GM18870 (cell line): ENCODE measurements at regions not wholly inside any gene's neighbourhood (a gene's known extent, or its start where the extent isn't known, plus 50 kb on each side); places are given as distances from the start of the nearest gene placed in this dataset.

ENCODE experiments used
- ATAC-seq: cut with Tn5 transposase; IDR thresholded peaks from one replicate; pipeline ENCODE4 v1.9.1; 2021; ENCODE audit warnings: moderate library complexity; ENCODE audit not compliant: unreplicated experiment

GRCh38 chr21:28758042-28758882 is 234.4 kb downstream of the LTN1 start:
- ATAC-seq = no peak

DNA sequence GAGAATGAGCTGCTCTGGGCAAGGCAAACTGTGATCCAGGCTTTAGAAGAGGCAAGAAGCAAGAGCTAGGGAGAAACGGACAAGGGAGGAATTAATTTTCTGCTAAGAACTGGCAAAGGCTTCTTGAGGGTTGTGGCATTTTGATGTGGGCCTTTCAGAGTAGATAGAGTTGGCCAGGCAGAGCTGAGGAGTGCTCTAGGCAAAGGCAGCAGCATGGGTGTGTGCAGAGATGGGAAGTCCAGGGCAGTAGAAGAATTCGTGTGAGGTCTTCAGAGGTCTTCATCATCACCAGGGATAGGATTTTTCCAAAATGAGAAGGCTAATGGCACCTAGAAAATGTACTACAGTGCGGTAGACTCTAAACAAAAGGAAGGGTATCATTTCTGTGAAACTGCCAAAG is 237.8 kb downstream of the LTN1 start:
- ATAC-seq = no peak

DNA sequence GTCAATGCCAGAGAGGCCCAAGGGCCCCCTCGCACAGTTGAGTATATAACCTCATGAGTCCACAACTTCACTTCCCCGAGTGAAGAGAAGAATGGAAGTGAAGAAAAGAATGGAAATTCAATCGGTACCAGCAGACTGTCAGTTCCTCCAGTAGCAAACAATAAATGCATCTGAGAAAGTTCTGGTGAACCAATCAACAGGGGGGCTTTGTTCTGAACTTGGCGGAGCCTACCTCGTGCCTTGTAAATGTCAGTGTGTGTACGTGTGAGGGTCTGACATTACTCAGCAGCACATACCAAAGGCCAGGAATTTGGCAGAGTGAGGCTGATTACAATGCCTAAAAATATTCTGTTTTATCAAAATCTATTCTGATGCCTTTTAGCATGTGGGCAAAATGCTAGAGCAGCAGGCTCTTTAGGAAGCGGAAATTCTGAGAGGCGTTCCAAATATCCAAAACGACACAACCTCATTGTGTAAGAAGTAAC is 238.5 kb downstream of the LTN1 start:
- ATAC-seq = no peak

DNA sequence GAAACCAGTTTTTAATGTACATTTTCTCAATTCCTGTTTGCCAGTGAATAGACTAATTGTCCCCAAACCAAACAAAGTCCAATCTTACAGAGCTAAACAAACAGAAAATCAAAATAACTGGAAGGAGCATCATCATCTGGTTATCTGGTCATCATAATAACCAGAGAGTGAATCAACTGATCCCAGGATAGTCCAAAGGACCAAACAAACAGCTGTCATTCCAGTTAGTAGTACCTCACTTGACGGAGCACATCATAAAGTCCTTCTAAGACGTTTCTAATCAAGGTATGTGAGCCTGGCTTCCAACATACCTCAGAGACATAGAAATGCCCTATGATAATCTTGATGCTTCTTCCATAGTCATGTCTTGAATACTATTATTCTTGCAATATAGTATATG is 240.5 kb downstream of the LTN1 start:
- no peak for ATAC-seq

DNA sequence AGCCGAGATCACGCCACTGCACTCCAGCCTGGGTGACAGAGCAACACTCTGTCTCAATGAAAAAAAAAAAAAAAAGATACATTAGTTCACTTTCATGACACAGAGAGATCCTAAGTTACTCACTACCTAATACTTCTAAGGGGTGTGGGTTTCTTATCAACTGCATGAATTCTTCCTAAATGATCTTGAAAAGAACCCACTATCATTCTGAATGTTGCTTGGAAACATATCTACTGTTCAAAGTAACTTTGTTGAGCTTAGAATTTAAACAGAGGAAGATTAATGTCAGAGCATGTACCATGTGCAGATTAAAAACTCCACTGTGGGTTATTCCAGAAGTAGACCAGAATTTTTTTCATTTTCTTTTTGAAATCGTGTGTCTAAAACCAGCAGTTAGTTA is 241.5 kb downstream of the LTN1 start:
- no peak for ATAC-seq

- no peak for ATAC-seq
Measured at GRCh38 chr21:28750565-28750964, 242.1 kb downstream of the LTN1 start.

- ATAC-seq = no peak
Measured at GRCh38 chr21:28749536-28749935, 243.1 kb downstream of the LTN1 start.

GRCh38 chr21:28747464-28747863 is 245.2 kb downstream of the LTN1 start:
- no peak for ATAC-seq

GRCh38 chr21:28746166-28746565 is 246.5 kb downstream of the LTN1 start:
- no peak for ATAC-seq

DNA sequence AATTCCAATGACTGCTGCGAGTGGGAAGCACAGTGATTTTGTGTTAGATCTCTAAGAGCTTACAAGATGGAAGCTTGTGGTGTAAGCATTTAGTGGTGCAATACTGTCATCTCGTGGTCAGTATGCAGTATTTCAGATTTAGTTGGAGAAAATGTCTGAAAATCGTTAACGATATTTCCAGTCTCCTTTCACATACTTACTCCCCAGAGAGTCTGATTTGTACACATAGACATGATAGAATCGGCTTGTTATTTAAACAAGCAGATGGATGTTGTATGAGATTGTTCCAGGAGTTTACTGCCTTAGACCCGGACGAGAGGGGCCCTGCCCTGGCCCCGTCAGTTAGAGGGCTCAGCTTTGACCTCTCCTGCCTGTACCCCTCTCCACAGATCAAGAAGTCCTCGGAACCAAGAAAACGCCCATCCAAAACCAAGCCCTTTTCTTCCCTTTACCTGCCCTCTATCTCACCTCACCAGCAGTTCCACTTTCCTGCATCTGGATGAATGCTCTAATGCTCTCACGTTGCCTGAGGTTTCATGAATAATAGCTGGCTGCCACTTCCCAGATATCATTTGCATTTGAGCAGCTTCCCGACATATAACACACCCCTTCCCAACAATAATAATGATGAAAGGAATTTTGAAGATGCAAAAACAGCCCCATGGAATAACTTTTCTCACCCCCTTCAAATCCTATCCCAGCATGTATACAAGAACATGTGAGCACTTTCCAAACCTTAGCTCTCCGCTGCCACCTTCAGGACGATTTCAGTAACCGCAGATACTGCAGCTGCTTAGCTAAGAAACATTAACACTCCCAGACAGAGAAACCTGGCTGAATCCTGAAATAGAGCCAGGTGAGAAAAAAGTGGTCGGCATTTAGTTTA is 247.3 kb downstream of the LTN1 start:
- peak; percentile 88 for ATAC-seq

DNA sequence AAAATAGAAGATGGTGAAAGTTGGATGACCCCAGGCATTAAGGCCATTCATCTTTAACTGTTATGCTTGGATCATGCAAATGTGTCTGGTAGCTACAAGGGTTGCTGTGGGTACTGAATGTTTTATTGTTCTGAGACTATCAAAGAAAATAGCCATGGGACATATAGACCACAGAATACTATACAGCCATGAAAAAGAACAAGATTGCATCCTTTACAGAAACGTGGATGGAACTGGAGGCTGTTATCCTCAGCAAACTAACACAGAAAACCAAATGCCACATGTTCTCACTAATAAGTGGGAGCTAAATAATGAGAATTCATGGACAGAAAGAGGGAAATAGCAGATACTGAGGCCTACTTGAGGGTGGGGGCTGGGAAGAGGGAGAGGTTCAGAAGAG is 249.0 kb downstream of the LTN1 start:
- ATAC-seq = no peak

DNA sequence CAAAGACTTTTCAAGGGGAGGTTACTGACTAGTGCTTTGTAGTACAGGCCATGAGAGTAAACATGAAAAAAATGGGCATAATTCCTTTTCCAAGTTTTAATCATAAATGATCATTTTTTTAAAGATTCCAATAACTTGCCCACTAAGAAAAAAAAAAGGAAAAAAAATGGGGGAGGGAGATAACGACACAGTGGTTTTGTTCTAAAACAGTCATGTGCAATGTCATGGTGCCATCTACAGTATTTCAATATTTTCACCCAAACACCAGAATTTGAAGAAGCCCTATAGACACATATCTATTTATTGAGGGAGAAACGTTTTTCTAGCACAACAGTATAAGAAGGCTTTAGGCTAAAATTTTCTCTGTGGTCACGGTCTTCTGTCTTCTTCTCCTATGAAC is 250.2 kb downstream of the LTN1 start:
- ATAC-seq = no peak

DNA sequence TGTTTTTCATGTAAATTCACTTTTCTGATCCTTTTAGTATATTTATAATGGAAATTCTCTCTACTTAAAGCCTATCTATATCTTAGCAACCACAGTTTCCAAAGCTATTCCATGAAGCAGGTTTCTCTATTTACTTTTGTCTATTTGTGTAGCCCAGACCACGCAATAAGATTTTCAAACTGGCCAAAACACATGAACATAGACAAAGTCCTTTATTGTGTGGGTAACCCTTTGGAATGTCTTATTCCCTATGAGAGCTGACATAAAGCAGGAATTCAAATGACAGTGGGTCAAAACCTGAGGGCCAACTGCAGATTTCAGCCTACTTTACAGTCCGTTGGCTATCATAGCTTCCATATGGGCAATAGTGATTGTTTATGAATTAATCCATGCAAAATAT is 252.6 kb downstream of the LTN1 start:
- no peak for ATAC-seq

- peak; percentile 69 for ATAC-seq
Measured at GRCh38 chr21:28738882-28739281, 253.8 kb downstream of the LTN1 start.

DNA sequence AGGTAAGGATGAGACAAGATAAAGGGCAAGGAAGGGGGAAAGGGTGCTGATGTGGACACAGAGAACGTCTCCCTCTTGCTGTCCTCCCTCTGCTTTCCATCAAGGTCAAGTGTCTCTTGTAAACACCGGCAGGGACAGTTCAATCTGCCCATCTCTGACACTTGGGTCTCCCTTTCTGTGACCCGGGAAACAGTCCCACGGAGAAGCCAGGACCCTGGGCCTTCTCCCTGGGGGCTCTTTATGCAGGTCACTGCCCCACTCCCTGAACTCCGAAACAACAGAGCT is 254.3 kb downstream of the LTN1 start:
- ATAC-seq = no peak

DNA sequence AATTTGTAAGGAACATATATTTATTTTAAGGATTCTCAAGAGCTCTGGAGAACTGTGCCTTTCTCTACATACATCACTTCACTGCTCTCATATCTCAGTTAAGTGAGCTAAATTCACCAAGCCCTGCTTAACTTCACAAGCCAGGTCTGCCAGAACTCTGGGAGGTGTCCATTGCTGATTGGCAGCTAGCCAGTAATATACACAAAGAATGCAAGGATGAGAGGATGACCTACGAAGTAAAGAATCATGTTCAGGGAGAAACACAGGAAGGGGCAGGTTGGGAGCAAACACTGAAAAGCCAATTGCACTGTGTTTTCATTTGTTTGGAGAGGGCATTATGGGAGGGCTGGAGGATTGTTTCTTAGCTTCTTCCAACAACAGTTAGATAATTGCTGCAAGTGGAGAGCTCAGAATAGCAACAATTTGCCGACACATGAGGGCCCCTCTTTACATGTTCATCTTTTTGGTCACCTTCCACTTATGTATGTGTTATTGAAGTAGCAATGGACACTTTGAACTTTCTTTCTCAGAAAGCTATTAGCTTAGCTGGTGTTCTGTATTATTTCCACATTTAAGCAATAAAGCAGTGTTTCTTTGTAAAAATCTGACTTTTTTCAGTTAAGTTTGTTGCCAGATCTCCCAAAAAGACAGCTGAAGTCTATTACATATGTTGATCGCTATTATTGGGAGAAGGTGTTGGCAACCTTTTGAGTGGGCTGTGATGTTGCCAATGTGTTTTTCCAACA is 254.8 kb downstream of the LTN1 start:
- no peak for ATAC-seq

DNA sequence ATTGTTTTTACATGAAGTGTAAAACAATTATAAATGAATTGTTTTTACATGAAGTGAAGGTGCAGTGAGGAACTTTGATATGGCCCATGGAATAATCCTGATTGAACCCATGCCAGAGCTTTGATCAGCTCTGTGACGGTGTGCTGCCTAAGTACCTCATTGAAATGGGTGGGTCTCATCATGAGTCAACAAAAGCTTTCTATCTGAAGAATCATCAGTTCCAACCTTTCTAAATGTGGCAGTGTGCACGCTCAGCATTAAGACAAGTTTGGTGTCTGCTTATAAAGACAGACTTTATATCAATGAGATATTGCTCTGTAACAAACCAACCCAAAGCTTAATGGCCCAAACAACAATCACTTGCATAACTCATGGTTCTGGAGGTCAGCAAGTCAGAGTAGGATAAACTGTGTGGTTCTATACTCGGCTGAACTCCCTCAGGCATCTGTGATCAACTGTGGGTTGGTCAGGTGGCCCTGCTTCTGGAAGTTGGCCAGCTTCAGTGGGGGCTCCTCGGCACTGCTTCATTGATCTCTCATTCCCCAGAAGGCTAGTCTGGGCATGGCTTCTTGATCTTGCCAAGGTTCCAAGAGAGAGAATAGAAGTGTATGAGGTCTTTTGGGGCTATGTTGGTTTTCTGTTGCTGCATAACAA is 258.0 kb downstream of the LTN1 start:
- ATAC-seq = no peak

DNA sequence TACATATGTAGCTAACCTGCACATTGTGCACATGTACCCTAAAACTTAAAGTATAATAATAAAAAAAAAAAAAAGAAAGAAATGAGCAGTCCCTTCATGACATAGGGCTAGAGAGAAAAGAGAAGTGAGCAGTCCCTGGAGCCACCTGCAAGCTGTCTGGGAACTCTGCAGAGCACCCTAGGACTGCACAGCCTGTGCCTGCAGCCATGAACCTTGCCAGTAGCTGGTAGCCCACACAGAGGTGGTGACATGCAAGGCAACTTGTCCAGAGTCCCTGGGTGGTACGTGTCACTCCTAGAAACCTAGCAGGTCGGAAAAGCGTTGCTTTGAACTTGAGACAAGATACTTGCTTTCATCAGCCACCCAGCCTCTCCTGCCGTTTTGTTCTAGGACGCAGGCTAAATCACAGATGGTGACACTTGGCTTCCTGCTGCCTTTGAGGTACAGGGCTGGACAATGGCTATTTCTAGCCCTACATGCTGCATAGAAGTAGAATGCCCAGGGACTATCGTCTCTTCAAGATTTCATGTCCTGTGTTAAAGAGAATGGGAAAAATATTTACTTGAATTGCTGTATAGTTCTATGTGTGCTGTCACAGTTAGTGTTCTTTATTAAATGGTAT is 260.9 kb downstream of the LTN1 start:
- ATAC-seq = no peak

DNA sequence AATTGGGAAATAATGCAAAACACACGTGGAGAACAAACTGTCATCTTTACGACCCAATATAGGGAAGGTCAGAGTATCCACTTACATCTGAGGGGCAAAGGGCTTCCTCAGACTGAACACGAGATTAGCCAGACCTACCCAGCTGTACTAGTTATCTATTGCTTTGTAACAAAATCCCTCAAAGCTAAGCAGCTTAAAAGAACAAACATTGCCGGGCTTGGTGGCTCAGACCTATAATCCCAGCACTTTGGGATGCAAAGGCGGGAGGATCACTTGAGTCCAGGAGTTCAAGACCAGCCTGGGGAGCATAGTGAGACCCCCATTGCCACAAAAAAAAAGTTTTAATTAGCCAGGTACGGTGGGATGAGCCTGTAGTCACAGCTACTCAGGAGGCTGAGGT is 262.8 kb downstream of the LTN1 start:
- ATAC-seq = no peak

GRCh38 chr21:28727809-28728208 is 264.9 kb downstream of the LTN1 start:
- ATAC-seq = no peak

- no peak for ATAC-seq
Measured at GRCh38 chr21:28725396-28725795, 267.3 kb downstream of the LTN1 start.
